AML-193 (cell line): ENCODE measurements at regions not wholly inside any gene's neighbourhood (a gene's known extent, or its start where the extent isn't known, plus 50 kb on each side); places are given as distances from the start of the nearest gene placed in this dataset.

ENCODE experiments used
- DNase-seq, 2 experiments: peaks; one replicate each; lab custom pipeline; 2025; lab: John Stamatoyannopoulos, UW

- DNase-seq = no peak
These were observed 270.1 kb downstream of the SOX9 start for GRCh38 chr17:72390675-72391508.

- DNase-seq = no peak
These were observed 271.5 kb downstream of the SOX9 start for GRCh38 chr17:72392056-72393010.

- DNase-seq = no peak
These were observed 272.7 kb downstream of the SOX9 start for GRCh38 chr17:72393553-72393952.

- DNase-seq = no peak
These were observed 273.7 kb downstream of the SOX9 start for GRCh38 chr17:72394531-72394930.

- no peak for DNase-seq
These were observed 275.3 kb downstream of the SOX9 start for GRCh38 chr17:72396121-72396520.

GRCh38 chr17:72397223-72397667, 276.4 kb downstream of the SOX9 start:
- DNase-seq = no peak

- DNase-seq = no peak
These were observed 276.9 kb downstream of the SOX9 start for GRCh38 chr17:72397687-72398086.

GRCh38 chr17:72399023-72399607, 278.3 kb downstream of the SOX9 start:
- no peak for DNase-seq

GRCh38 chr17:72399608-72400487, 279.0 kb downstream of the SOX9 start:
- DNase-seq = no peak

GRCh38 chr17:72400488-72400827, 279.6 kb downstream of the SOX9 start:
- no peak for DNase-seq

- no peak for DNase-seq
These were observed 280.0 kb downstream of the SOX9 start for GRCh38 chr17:72400863-72401262.

GRCh38 chr17:72401883-72402726, 281.3 kb downstream of the SOX9 start:
- no peak for DNase-seq

GRCh38 chr17:72402727-72403210, 281.9 kb downstream of the SOX9 start:
- DNase-seq = no peak

- DNase-seq = no peak
These were observed 282.9 kb downstream of the SOX9 start for GRCh38 chr17:72403713-72404209.

GRCh38 chr17:72404872-72405271, 284.1 kb downstream of the SOX9 start:
- no peak for DNase-seq

- no peak for DNase-seq
These were observed 284.9 kb downstream of the SOX9 start for GRCh38 chr17:72405662-72406230.

- no peak for DNase-seq
These were observed 285.7 kb downstream of the SOX9 start for GRCh38 chr17:72406498-72406897.

GRCh38 chr17:72407336-72407909, 286.6 kb downstream of the SOX9 start:
- no peak for DNase-seq

GRCh38 chr17:72407931-72408330, 287.1 kb downstream of the SOX9 start:
- no peak for DNase-seq

GRCh38 chr17:72408641-72409040, 287.8 kb downstream of the SOX9 start:
- no peak for DNase-seq
